Tibial nerve (tissue), 3 donors: ENCODE measurements at regions not wholly inside any gene's neighbourhood (a gene's known extent, or its start where the extent isn't known, plus 50 kb on each side); places are given as distances from the start of the nearest gene placed in this dataset.

ENCODE experiments used
- CTCF ChIP-seq, 5 experiments: fragments of 200-600 bp in 3 of 5; fragments of 450-650 bp in 2 of 5; sonication (generic) in 3 of 5; IDR thresholded peaks; one replicate each; pipeline ENCODE4 v1.5.1; 2016 to 2019; ENCODE audit warnings: antibody characterized with exemption in 5 of 5, mild to moderate bottlenecking in 3 of 5, moderate library complexity in 2 of 5
- POLR2A ChIP-seq, 2 donors: fragments of 450-650 bp; IDR thresholded peaks; one replicate each; pipeline ENCODE4 v1.6.1; 2017; ENCODE audit warnings: antibody characterized with exemption in 2 of 2, mild to moderate bottlenecking in 2 of 2, moderate library complexity in 2 of 2

GRCh38 chr2:5067816-5068215 is 624.4 kb upstream of the SOX11 start:
- TF ChIP-seq CTCF (IDR thresholded peaks at IDR 0.05), result no peak
- TF ChIP-seq POLR2A (IDR thresholded peaks at IDR 0.05), result no peak
